CD14-positive monocyte (primary cell): ENCODE measurements at regions not wholly inside any gene's neighbourhood (a gene's known extent, or its start where the extent isn't known, plus 50 kb on each side); places are given as distances from the start of the nearest gene placed in this dataset.

Experiments used
- DNase-seq, 3 donors: peaks; one replicate each; pipeline ENCODE4 v3.0.0-alpha.2; 2011 to 2022
- H2AFZ ChIP-seq: 2 replicates; pipeline ENCODE4 v1.6.0; 2012; ENCODE audit warnings: mild to moderate bottlenecking, low read depth, low read length, inconsistent platforms; ENCODE audit not compliant: insufficient read depth, poor library complexity, severe bottlenecking
- H3K27ac ChIP-seq, 2 donors: 1 replicate in 1 of 2; 2 replicates in 1 of 2; pipeline ENCODE4 v1.5.1; 2012 to 2013; ENCODE audit warnings: low read length in 2 of 2, control low read depth in 1 of 2, inconsistent platforms in 1 of 2, low read depth in 1 of 2, mild to moderate bottlenecking in 1 of 2
- H3K27me3 ChIP-seq, 2 donors: one replicate each; pipeline versions ENCODE4 v1.6.0 to v1.6.1; 2011 to 2013; ENCODE audit warnings: low read length in 2 of 2; ENCODE audit not compliant: control insufficient read depth in 2 of 2, insufficient read depth in 2 of 2
- H3K36me3 ChIP-seq, 2 donors: replicated peaks in 1 of 2; 1 replicate in 1 of 2; 2 replicates in 1 of 2; pipeline versions ENCODE4 v1.5.1 to v1.6.1; 2012 to 2013; ENCODE audit warnings: low read length in 2 of 2, control low read depth in 1 of 2, inconsistent platforms in 1 of 2, mild to moderate bottlenecking in 1 of 2; ENCODE audit not compliant: insufficient read depth in 2 of 2, control insufficient read depth in 1 of 2
- H3K4me1 ChIP-seq, 2 donors: 1 replicate in 1 of 2; 2 replicates in 1 of 2; pipeline versions ENCODE4 v1.5.1 to v1.6.1; 2012 to 2013; ENCODE audit warnings: low read length in 2 of 2, control low read depth in 1 of 2, inconsistent platforms in 1 of 2, mild to moderate bottlenecking in 1 of 2, moderate library complexity in 1 of 2; ENCODE audit not compliant: insufficient read depth in 2 of 2, control insufficient read depth in 1 of 2
- H3K4me2 ChIP-seq: replicated peaks from 2 replicates; pipeline ENCODE3; 2012; ENCODE audit warnings: low read length, moderate library complexity, mild to moderate bottlenecking; ENCODE audit not compliant: poor library complexity, severe bottlenecking; ENCODE audit errors: extremely low read depth
- H3K4me3 ChIP-seq, 3 experiments: fragments of 200-600 bp in 1 of 3; sonication (generic) in 1 of 3; replicated peaks in 1 of 3; 1 replicate in 2 of 3; 2 replicates in 1 of 3; pipeline ENCODE4 v1.5.1; 2011 to 2013; ENCODE audit warnings: low read length in 3 of 3, mild to moderate bottlenecking in 3 of 3, control low read depth in 2 of 3, low read depth in 2 of 3, inconsistent platforms in 1 of 3, moderate library complexity in 1 of 3
- H3K79me2 ChIP-seq: 2 replicates; pipeline ENCODE4 v1.6.0; 2012; ENCODE audit warnings: mild to moderate bottlenecking, control low read depth, inconsistent platforms, low read length, moderate library complexity; ENCODE audit not compliant: insufficient read depth
- H3K9ac ChIP-seq: 2 replicates; pipeline ENCODE4 v1.6.0; 2017; ENCODE audit warnings: low read length, mild to moderate bottlenecking; ENCODE audit not compliant: insufficient read depth, poor library complexity, severe bottlenecking
- H3K9me3 ChIP-seq, 2 donors: replicated peaks in 1 of 2; 1 replicate in 1 of 2; 2 replicates in 1 of 2; pipeline versions ENCODE4 v1.5.1 to v1.6.1; 2012 to 2013; ENCODE audit warnings: low read length in 2 of 2, control low read depth in 1 of 2; ENCODE audit not compliant: control insufficient read depth in 1 of 2, insufficient read depth in 1 of 2
- H4K20me1 ChIP-seq: 2 replicates; pipeline ENCODE4 v1.6.0; 2012; ENCODE audit warnings: mild to moderate bottlenecking, low read length, control low read depth, moderate library complexity; ENCODE audit not compliant: insufficient read depth
- H3K27ac Mint-ChIP-seq, 7 donors: one replicate each; pipeline ENCODE4 v1.8.0; 2020; ENCODE audit warnings: mild to moderate bottlenecking in 7 of 7, mixed read lengths in 7 of 7, moderate library complexity in 6 of 7, inconsistent platforms in 2 of 7
- H3K27me3 Mint-ChIP-seq, 3 donors: one replicate each; pipeline ENCODE4 v1.8.0; 2021 to 2022; ENCODE audit warnings: low read depth in 3 of 3, mild to moderate bottlenecking in 3 of 3, mixed read lengths in 3 of 3, moderate library complexity in 3 of 3, inconsistent platforms in 1 of 3
- H3K36me3 Mint-ChIP-seq, 2 donors: one replicate each; pipeline ENCODE4 v1.8.0; 2020; ENCODE audit warnings: mixed read lengths in 2 of 2, inconsistent platforms in 1 of 2, mild to moderate bottlenecking in 1 of 2
- H3K4me1 Mint-ChIP-seq: one replicate; pipeline ENCODE4 v1.8.0; 2020; ENCODE audit warnings: mild to moderate bottlenecking, mixed read lengths
- H3K4me3 Mint-ChIP-seq, 2 donors: one replicate each; pipeline ENCODE4 v1.8.0; 2020; ENCODE audit warnings: mild to moderate bottlenecking in 2 of 2, mixed read lengths in 2 of 2, moderate library complexity in 1 of 2
- H3K9me3 Mint-ChIP-seq, 7 donors: one replicate each; pipeline ENCODE4 v1.8.0; 2020 to 2022; ENCODE audit warnings: mixed read lengths in 7 of 7, mild to moderate bottlenecking in 6 of 7, moderate library complexity in 6 of 7, inconsistent platforms in 2 of 7
- CTCF ChIP-seq: fragments of 200-600 bp; IDR thresholded peaks from one replicate; pipeline ENCODE4 v1.8.0; 2022; ENCODE audit warnings: antibody characterized with exemption, mild to moderate bottlenecking
- WGBS: methylation state at CpG from one replicate; pipeline ENCODE4 v1.1.5; 2013; ENCODE audit warnings: missing lambda C conversion rate; ENCODE audit not compliant: insufficient coverage; 5-methylcytosine and 5-hydroxymethylcytosine counted together
- intact Hi-C, 2 donors: fragments of 100-400 bp; cut with micrococcal nuclease; formaldehyde crosslinking; loops; one replicate each; pipeline versions ENCODE4 v1.15.0 to v1.15.1; 2023

- Histone ChIP-seq H3K27ac (peak overlapping the region; percentile 70 to 93), H3K36me3 (no peaks in the 10 kb centered on the region), H3K4me1 (peaks cover 98 to 99% of the 10 kb centered on the region in 2 donors), H3K4me2 (peak overlapping the region; percentile 51), H3K79me2 (peaks cover 31% of the 10 kb centered on the region), H2AFZ (no peak overlapping the region), H3K9ac (no peak overlapping the region), H4K20me1 (no peaks in the 10 kb centered on the region), H3K9me3 (no peaks in the 10 kb centered on the region), H3K27me3 (no peaks in the 10 kb centered on the region), H3K4me3 (peak overlapping the region in 1 of 3 experiments; percentile 25)
- Mint-ChIP-seq H3K4me3 (no peak overlapping the region), H3K36me3 (peaks cover 2 to 10% of the 10 kb centered on the region in 2 donors), H3K27me3 (peaks cover 0 to 3% (median 0%) of the 10 kb centered on the region in 3 donors), H3K27ac (peak overlapping the region; percentile 93 to 99 (median 95)), H3K9me3 (no peaks in the 10 kb centered on the region), H3K4me1 (peaks cover 92% of the 10 kb centered on the region)
- 88% methylated on average over 10 of the region's 13 CpGs for WGBS
- DNase-seq, result no peak
- intact Hi-C loops, result loop anchor here (5.0 to 10.0 kb wide), 2 partner anchors 71 to 73 kb away; partner anchors contain the start of gene ZNF516 (in 2 of the 2)
- no peak for TF ChIP-seq CTCF
These were observed 72.9 kb upstream of the ZNF516 start for GRCh38 chr18:76567835-76568445.

- TF ChIP-seq CTCF, result no peak
- Histone ChIP-seq H3K4me1 (peaks cover 91 to 92% of the 10 kb centered on the region in 2 donors), H4K20me1 (no peaks in the 10 kb centered on the region), H3K9me3 (no peaks in the 10 kb centered on the region), H3K4me2 (peak overlapping the region; percentile 25), H3K9ac (peak overlapping the region; percentile 58), H3K79me2 (peaks cover 31% of the 10 kb centered on the region), H3K27me3 (no peaks in the 10 kb centered on the region), H2AFZ (peak overlapping the region; percentile 56), H3K36me3 (no peaks in the 10 kb centered on the region), H3K27ac (peak overlapping the region; percentile 87 to 93), H3K4me3 (peak overlapping the region in 1 of 3 experiments; percentile 78)
- H3K36me3 Mint-ChIP-seq, result peaks cover 2 to 10% of the 10 kb centered on the region in 2 donors
- H3K4me3 Mint-ChIP-seq, result peak overlapping the region in 1 of 2 donors; percentile 49
- intact Hi-C loops, result loop anchor here (5.0 to 10.0 kb wide), 2 partner anchors 70 to 72 kb away; partner anchors contain the start of gene ZNF516 (in 2 of the 2)
- peaks cover 0 to 2% (median 0%) of the 10 kb centered on the region in 7 donors for H3K9me3 Mint-ChIP-seq
- peaks cover 0 to 3% (median 0%) of the 10 kb centered on the region in 3 donors for H3K27me3 Mint-ChIP-seq
- no peak for DNase-seq
- peak overlapping the region; percentile 93 to 99 (median 95) for H3K27ac Mint-ChIP-seq
- peaks cover 87% of the 10 kb centered on the region for H3K4me1 Mint-ChIP-seq
- WGBS, result 39% methylated on average over 3 of the region's 5 CpGs
These were observed 71.9 kb upstream of the ZNF516 start for GRCh38 chr18:76566987-76567386.
